ENCODE measurements at regions not wholly inside any gene's neighbourhood (a gene's known extent, or its start where the extent isn't known, plus 50 kb on each side); places are given as distances from the start of the nearest gene placed in this dataset.

DNA sequence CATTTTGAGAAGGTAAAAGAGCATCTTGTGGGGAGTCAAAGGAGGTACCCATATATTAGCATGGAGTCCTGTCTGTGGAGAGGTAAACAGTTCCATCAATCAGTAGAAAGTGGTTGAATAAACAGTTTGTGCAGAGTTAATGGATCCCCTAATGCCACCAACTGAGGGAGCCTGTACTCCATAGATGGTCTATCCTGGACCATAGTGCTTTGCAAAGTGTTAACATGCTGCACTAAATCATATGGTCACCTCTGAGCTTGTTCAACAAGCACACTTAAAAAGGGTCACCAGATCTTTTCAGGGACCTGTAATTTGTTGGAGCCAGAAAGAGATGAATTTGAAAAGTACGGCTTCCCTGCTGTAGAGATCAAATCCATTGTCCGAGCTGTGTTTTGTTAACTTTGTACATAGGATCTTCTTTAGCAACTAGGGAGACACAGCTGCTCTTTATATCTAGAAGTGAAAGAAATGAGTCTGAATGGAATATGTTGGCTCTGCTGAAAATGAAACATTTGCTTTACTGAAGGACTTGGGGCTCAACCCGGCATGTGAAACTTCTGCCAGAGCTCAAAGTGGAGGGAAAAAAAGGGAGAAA, 366.4 kb downstream of the ETNK1 start (continued):
- TF ChIP-seq KLF5 (IDR thresholded peaks at IDR 0.05; ENCODE audit: partially characterized antibody), result no peak

GRCh38 chr12:22993609-22994315, 368.8 kb downstream of the ETNK1 start:
- ChIA-PET CTCF (no interaction called here), SMC1A (ENCODE audit: uncharacterized antibody, unreplicated experiment) (interaction anchor here (1.4 kb wide), 1 partner anchor 12 kb away, joined by 3 read pairs; no protein-coding TSS in a partner anchor), POLR2A (no interaction called here), RAD21 (ENCODE audit: unreplicated experiment) (no interaction called here)
- H3K9me3 ChIP-seq (replicated peaks; ENCODE audit: control insufficient read depth, insufficient read depth, low read length), result no peaks in the 10 kb centered on the region
- no peak overlapping the region for H2AFZ ChIP-seq (ENCODE audit: control insufficient read depth, low read depth, low read length)
- no peak for DNase-seq (ENCODE audit: low read depth, low spot score)
- intact Hi-C loops (cut with micrococcal nuclease; ENCODE audit: unreplicated experiment), result no loop called here
- H3K4me2 ChIP-seq (ENCODE audit: control insufficient read depth, insufficient read depth), result no peak overlapping the region
- no peak for FAIRE-seq
- no peak overlapping the region for H3K9ac ChIP-seq (ENCODE audit: control insufficient read depth, insufficient read depth, low read length)
- no peaks in the 10 kb centered on the region for H3K36me3 ChIP-seq (ENCODE audit: control insufficient read depth in 2 of 2, insufficient read depth in 2 of 2, low read length in 1 of 2)
- 0 out of 4 replicates have a peak, but pooled peaks cover 0 to 3% of the 10 kb centered on the region in 2 experiments for H3K27me3 ChIP-seq (replicated peaks in 1 of 2; ENCODE audit: control insufficient read depth in 2 of 2, insufficient read depth in 2 of 2, low read length in 1 of 2)
- no TSS peak for BruUV-seq (replicated peaks)
- no peak overlapping the region for H3K4me3 ChIP-seq
- no peak for ATAC-seq
- 22% methylated on average over 4 of the region's 4 CpGs for WGBS (ENCODE audit: insufficient coverage, insufficient replicate concordance, low lambda C conversion rate, missing lambda C conversion rate)
- H3K27ac ChIP-seq (ENCODE audit: control insufficient read depth, insufficient read depth), result no peak overlapping the region
- no peaks in the 10 kb centered on the region for H4K20me1 ChIP-seq (ENCODE audit: control insufficient read depth, insufficient read depth)
- in situ Hi-C loops (cut with MboI), result no loop called here
- no peaks in the 10 kb centered on the region for H3K79me2 ChIP-seq (ENCODE audit: control insufficient read depth, insufficient read depth, low read length)
- H3K4me1 ChIP-seq (ENCODE audit: control insufficient read depth, insufficient read depth, low read length), result no peaks in the 10 kb centered on the region
- TF ChIP-seq ZBTB11 (CRISPR knock-in tag; IDR thresholded peaks at IDR 0.05) (no peak), RB1 (IDR thresholded peaks at IDR 0.05; ENCODE audit: borderline replicate concordance) (no peak), TBL1XR1 (IDR thresholded peaks at IDR 0.05; ENCODE audit: low read depth, low read length) (no peak), TARDBP (IDR thresholded peaks at IDR 0.05; ENCODE audit: borderline replicate concordance) (no peak), ZNF592 (IDR thresholded peaks at IDR 0.05) (no peak), RBBP5 (conservative IDR thresholded peaks at IDR 0.05) (no peak), HSF1 (IDR thresholded peaks at IDR 0.05; ENCODE audit: low read depth, low read length) (no peak), POU2F2 (IDR thresholded peaks at IDR 0.05; ENCODE audit: borderline replicate concordance, low read depth, low read length) (no peak), YBX1 (IDR thresholded peaks at IDR 0.05) (no peak), KLF5 (IDR thresholded peaks at IDR 0.05; ENCODE audit: partially characterized antibody) (no peak), JUNB (IDR thresholded peaks at IDR 0.05) (no peak), HDAC6 (IDR thresholded peaks at IDR 0.05; ENCODE audit: unreplicated experiment) (no peak), EP300 (IDR thresholded peaks at IDR 0.05; ENCODE audit: borderline replicate concordance in 1 of 2, control insufficient read depth in 1 of 2, low read depth in 2 of 2, low read length in 2 of 2) (no peak)
